ENCODE measurements at regions not wholly inside any gene's neighbourhood (a gene's known extent, or its start where the extent isn't known, plus 50 kb on each side); places are given as distances from the start of the nearest gene placed in this dataset.

- TF ChIP-seq USF1 (IDR thresholded peaks at IDR 0.05) = no peak
- TF ChIP-seq TAF1 (IDR thresholded peaks at IDR 0.05; ENCODE audit: low read depth) = no peak
- no peak for TF ChIP-seq EP300 (IDR thresholded peaks at IDR 0.05; ENCODE audit: borderline replicate concordance)
- TF ChIP-seq CEBPB (IDR thresholded peaks at IDR 0.05) = no peak
- TF ChIP-seq REST (IDR thresholded peaks at IDR 0.05; ENCODE audit: low read depth) = no peak
- TF ChIP-seq EGR1 (IDR thresholded peaks at IDR 0.05) = no peak
- TF ChIP-seq MAX (IDR thresholded peaks at IDR 0.05) = no peak
- no peak for TF ChIP-seq FOXM1 (IDR thresholded peaks at IDR 0.05; ENCODE audit: borderline replicate concordance, low read depth)
- no peak for TF ChIP-seq TCF12 (IDR thresholded peaks at IDR 0.05; ENCODE audit: low read depth)
- no peak for TF ChIP-seq NFIC (IDR thresholded peaks at IDR 0.05)
- no peak for TF ChIP-seq ZBTB7A (IDR thresholded peaks at IDR 0.05; ENCODE audit: low read depth)
- TF ChIP-seq TEAD4 (IDR thresholded peaks at IDR 0.05) = no peak
Observed at GRCh38 chr10:78436222-78436573, 402.5 kb downstream of the RPS24 start.

- TF ChIP-seq TEAD4 (IDR thresholded peaks at IDR 0.05) = no peak
Observed at GRCh38 chr10:78436706-78437406, 403.2 kb downstream of the RPS24 start.

GRCh38 chr10:78437407-78437768 is 403.7 kb downstream of the RPS24 start:
- no peak for TF ChIP-seq NFIC (IDR thresholded peaks at IDR 0.05)
- TF ChIP-seq EP300 (IDR thresholded peaks at IDR 0.05; ENCODE audit: borderline replicate concordance) = no peak
- TF ChIP-seq ZBTB7A (IDR thresholded peaks at IDR 0.05; ENCODE audit: low read depth) = no peak
- TF ChIP-seq YY1 (IDR thresholded peaks at IDR 0.05; ENCODE audit: low read depth) = no peak
- TF ChIP-seq CREB1 (IDR thresholded peaks at IDR 0.05; ENCODE audit: low read depth) = no peak
- TF ChIP-seq FOXM1 (IDR thresholded peaks at IDR 0.05; ENCODE audit: borderline replicate concordance, low read depth) = no peak
- TF ChIP-seq REST (IDR thresholded peaks at IDR 0.05; ENCODE audit: low read depth) = no peak
- no peak for TF ChIP-seq MAX (IDR thresholded peaks at IDR 0.05)
- no peak for TF ChIP-seq TAF1 (IDR thresholded peaks at IDR 0.05; ENCODE audit: low read depth)
- TF ChIP-seq RAD21 (IDR thresholded peaks at IDR 0.05; ENCODE audit: low read depth) = no peak
- no peak for TF ChIP-seq USF1 (IDR thresholded peaks at IDR 0.05)
- no peak for TF ChIP-seq EGR1 (IDR thresholded peaks at IDR 0.05)
- no peak for TF ChIP-seq TCF12 (IDR thresholded peaks at IDR 0.05; ENCODE audit: low read depth)
- no peak for TF ChIP-seq TEAD4 (IDR thresholded peaks at IDR 0.05)
- TF ChIP-seq CEBPB (IDR thresholded peaks at IDR 0.05) = no peak

- TF ChIP-seq CREB1 (IDR thresholded peaks at IDR 0.05; ENCODE audit: low read depth) (no peak), RAD21 (IDR thresholded peaks at IDR 0.05; ENCODE audit: low read depth) (peak; percentile 41)
Observed at GRCh38 chr10:78437998-78438906, 404.6 kb downstream of the RPS24 start.

- TF ChIP-seq CEBPB (IDR thresholded peaks at IDR 0.05) (no peak), CREB1 (IDR thresholded peaks at IDR 0.05; ENCODE audit: low read depth) (no peak), TAF1 (IDR thresholded peaks at IDR 0.05; ENCODE audit: low read depth) (no peak)
Observed at GRCh38 chr10:78438907-78439809, 405.5 kb downstream of the RPS24 start.

Measured in Ishikawa (cell line).